Panc1 (cell line): ENCODE measurements at regions not wholly inside any gene's neighbourhood (a gene's known extent, or its start where the extent isn't known, plus 50 kb on each side); places are given as distances from the start of the nearest gene placed in this dataset.

Source experiments
- ATAC-seq: fragments of 200-7000 bp; cut with Tn5 transposase; 2 replicates; pipeline ENCODE4 v1.9.1; 2020; ENCODE audit warnings: mild to moderate bottlenecking, moderate library complexity
- BruUV-seq: library from RNA; stranded (reverse); fragments of 400-500 nt; replicated peaks from 2 replicates; lab custom pipeline; 2021; lab: Mats Ljungman, UMichigan
- CTCF ChIA-PET: fragments of 300-600 bp; sonication (Branson Sonifier 250); formaldehyde crosslinking; loops from one replicate; lab custom pipeline; 2022; ENCODE audit warnings: antibody characterized with exemption; lab: Charles Lee
- POLR2A ChIA-PET: fragments of 300-600 bp; sonication (Branson Sonifier 250); formaldehyde crosslinking; loops from one replicate; lab custom pipeline; 2022; ENCODE audit warnings: antibody characterized with exemption; lab: Charles Lee
- DNase-seq: peaks from one replicate; pipeline ENCODE4 v3.0.0-alpha.2; 2010; ENCODE audit warnings: low read depth, low spot score
- H3K27ac ChIP-seq: 2 replicates; pipeline ENCODE4 v1.5.1; 2011; ENCODE audit warnings: mild to moderate bottlenecking, low read length, inconsistent platforms
- H3K27me3 ChIP-seq: fragments of 200-500 bp; sonication (Bioruptor generic); 2 replicates; pipeline ENCODE4 v1.6.0; 2014; ENCODE audit warnings: low read length, inconsistent platforms; ENCODE audit not compliant: control insufficient read depth, insufficient read depth
- H3K36me3 ChIP-seq: fragments of 200-500 bp; sonication (Bioruptor generic); 2 replicates; pipeline ENCODE4 v1.5.1; 2014; ENCODE audit warnings: inconsistent platforms, mild to moderate bottlenecking, low read length, moderate library complexity; ENCODE audit not compliant: control insufficient read depth, insufficient read depth
- H3K4me1 ChIP-seq: 2 replicates; pipeline ENCODE4 v1.5.1; 2011; ENCODE audit warnings: inconsistent platforms, mild to moderate bottlenecking, low read length, moderate library complexity; ENCODE audit not compliant: control insufficient read depth, insufficient read depth
- H3K4me3 ChIP-seq, 2 experiments: 2 replicates each; pipeline ENCODE4 v1.5.1; 2011 to 2012; ENCODE audit warnings: low read depth in 2 of 2, low read length in 2 of 2, mild to moderate bottlenecking in 2 of 2, inconsistent platforms in 1 of 2, moderate library complexity in 1 of 2
- H3K9me3 ChIP-seq: fragments of 200-500 bp; sonication (Bioruptor generic); 2 replicates; pipeline ENCODE4 v1.5.1; 2014; ENCODE audit warnings: low read depth, mild to moderate bottlenecking, inconsistent platforms, low read length, moderate library complexity; ENCODE audit not compliant: control insufficient read depth, insufficient read depth
- CTCF ChIP-seq: fragments of 450-650 bp; IDR thresholded peaks from 2 replicates; pipeline ENCODE4 v1.5.1; 2017; ENCODE audit warnings: mild to moderate bottlenecking
- POLR2AphosphoS5 ChIP-seq: IDR thresholded peaks from 2 replicates; pipeline ENCODE4 v1.6.1; 2012; ENCODE audit warnings: mild to moderate bottlenecking, low read depth, low read length, moderate library complexity
- REST ChIP-seq, 2 experiments: IDR thresholded peaks; 2 replicates each; pipeline ENCODE4 v1.6.1; 2011 to 2012; ENCODE audit warnings: low read depth in 2 of 2, control low read depth in 1 of 2, low read length in 1 of 2, mild to moderate bottlenecking in 1 of 2, moderate library complexity in 1 of 2; ENCODE audit not compliant: insufficient read depth in 1 of 2
- SIN3A ChIP-seq: IDR thresholded peaks from 2 replicates; pipeline ENCODE4 v1.6.1; 2012; ENCODE audit warnings: low read depth, mild to moderate bottlenecking, low read length, moderate library complexity, borderline replicate concordance; ENCODE audit not compliant: insufficient read depth
- TCF7L2 ChIP-seq: IDR thresholded peaks from 2 replicates; pipeline ENCODE4 v1.6.1; 2011; ENCODE audit warnings: mild to moderate bottlenecking, low read depth, low read length, inconsistent platforms
- in situ Hi-C: cut with HindIII; loops from 2 replicates; pipeline ENCODE4 v1.10.0; 2016; ENCODE audit warnings: low sequenced_read_pairs, low pct_unique_long_range_greater_than_20kb
- intact Hi-C: fragments of 100-400 bp; cut with micrococcal nuclease; formaldehyde crosslinking; loops from one replicate; pipeline ENCODE4 v1.10.0; 2022; ENCODE audit not compliant: unreplicated experiment

- in situ Hi-C loops, result no loop called here
- H3K36me3 ChIP-seq, result no peaks in the 10 kb centered on the region
- H3K27me3 ChIP-seq, result no peaks in the 10 kb centered on the region
- H3K27ac ChIP-seq, result no peak overlapping the region
- ChIA-PET POLR2A (no interaction called here), CTCF (no interaction called here)
- no peaks in the 10 kb centered on the region for H3K9me3 ChIP-seq
- H3K4me1 ChIP-seq, result no peaks in the 10 kb centered on the region
- no peak overlapping the region for H3K4me3 ChIP-seq
- intact Hi-C loops, result no loop called here
- DNase-seq (no peak), ATAC-seq (no peak)
- no TSS peak for BruUV-seq
- no peak for TF ChIP-seq TCF7L2
These were observed 94.7 kb downstream of the TSPAN8 start for GRCh38 chr12:71063087-71063486.

GRCh38 chr12:71061451-71061850 lies 96.3 kb downstream of the TSPAN8 start:
- Histone ChIP-seq H3K36me3 (no peaks in the 10 kb centered on the region), H3K9me3 (no peaks in the 10 kb centered on the region), H3K4me1 (no peaks in the 10 kb centered on the region), H3K4me3 (no peak overlapping the region), H3K27ac (no peak overlapping the region), H3K27me3 (no peaks in the 10 kb centered on the region)
- BruUV-seq, result no TSS peak
- CTCF ChIA-PET, result no interaction called here
- intact Hi-C loops (no loop called here), in situ Hi-C loops (no loop called here)
- no peak for DNase-seq
- no peak for ATAC-seq
- no peak for TF ChIP-seq CTCF
- no peak for TF ChIP-seq SIN3A
- TF ChIP-seq TCF7L2, result no peak
- TF ChIP-seq POLR2AphosphoS5, result no peak
- no peak for TF ChIP-seq REST (IDR thresholded peaks at IDR 0.05; ENCODE audit: insufficient read depth in 1 of 2, low read depth in 2 of 2, low read length in 1 of 2)
- POLR2A ChIA-PET, result no interaction called here

- no peaks in the 10 kb centered on the region for H3K9me3 ChIP-seq
- POLR2A ChIA-PET, result no interaction called here
- no peak for ATAC-seq
- TF ChIP-seq REST (IDR thresholded peaks at IDR 0.05; ENCODE audit: insufficient read depth in 1 of 2, low read depth in 2 of 2, low read length in 1 of 2), result no peak
- no peak for TF ChIP-seq CTCF
- no peak for TF ChIP-seq TCF7L2
- no peak for TF ChIP-seq POLR2AphosphoS5
- no peak for TF ChIP-seq SIN3A
- DNase-seq, result no peak
- no TSS peak for BruUV-seq
- H3K4me3 ChIP-seq, result no peak overlapping the region
- H3K36me3 ChIP-seq, result no peaks in the 10 kb centered on the region
- H3K4me1 ChIP-seq, result no peaks in the 10 kb centered on the region
- intact Hi-C loops (no loop called here), in situ Hi-C loops (no loop called here)
- CTCF ChIA-PET, result no interaction called here
- H3K27ac ChIP-seq, result no peak overlapping the region
- H3K27me3 ChIP-seq, result no peaks in the 10 kb centered on the region
These were observed 97.4 kb downstream of the TSPAN8 start for GRCh38 chr12:71060426-71060825.
